ENCODE measurements at regions not wholly inside any gene's neighbourhood (a gene's known extent, or its start where the extent isn't known, plus 50 kb on each side); places are given as distances from the start of the nearest gene placed in this dataset.
"Not testable (repeated sequence)": the region's sequence is repeated elsewhere in the genome, so short reads cannot be mapped to it uniquely, and the experiment has no call there.

DNA sequence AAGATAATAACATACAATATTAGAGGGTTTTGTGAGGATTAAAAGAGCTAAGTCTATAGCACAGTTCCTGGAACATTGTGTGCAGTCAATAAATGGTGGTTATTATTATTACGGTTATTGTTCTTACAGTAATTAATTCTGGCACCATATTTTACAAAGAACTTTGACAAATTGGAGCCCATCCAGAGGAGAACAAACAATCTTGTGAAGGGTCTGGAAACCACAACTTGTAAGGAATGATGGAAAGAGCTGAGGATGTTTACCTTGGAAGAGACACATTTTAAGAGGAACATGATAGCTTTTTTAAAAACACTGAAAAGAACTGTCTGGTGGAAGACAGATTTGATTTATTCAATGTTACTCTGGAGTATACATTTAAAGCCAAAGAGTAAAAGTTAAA is 150.5 kb upstream of the KRR1 start:
- peak; percentile 89 for DNase-seq

DNA sequence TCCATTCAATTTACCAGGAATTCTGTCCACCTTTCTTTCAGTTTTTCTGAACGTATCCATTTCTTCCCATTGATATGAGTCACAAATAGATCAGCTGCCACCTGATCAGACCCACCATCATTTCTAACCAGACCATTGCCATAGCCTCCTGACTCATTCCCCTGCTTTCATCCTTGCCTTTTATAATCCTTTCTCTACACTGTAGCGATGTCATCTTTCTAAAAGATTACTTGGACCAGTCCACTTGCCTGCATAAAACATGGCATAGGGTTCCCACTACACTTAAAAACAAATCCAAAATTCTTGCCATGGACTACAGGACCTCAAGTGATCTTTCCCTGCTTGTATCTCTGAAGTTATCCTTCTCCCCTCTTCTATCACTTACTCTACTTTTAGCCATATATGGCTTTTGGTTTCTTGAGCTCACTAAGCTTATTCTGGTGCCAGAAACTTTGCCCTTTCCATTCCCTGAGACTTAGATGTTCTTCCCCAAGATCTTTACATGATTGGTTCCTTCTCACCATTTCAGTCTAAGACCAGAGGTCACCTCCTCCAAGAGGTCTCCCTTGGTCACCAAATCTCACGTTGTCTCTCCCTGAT is 149.5 kb upstream of the KRR1 start:
- peak; percentile 88 for DNase-seq

DNA sequence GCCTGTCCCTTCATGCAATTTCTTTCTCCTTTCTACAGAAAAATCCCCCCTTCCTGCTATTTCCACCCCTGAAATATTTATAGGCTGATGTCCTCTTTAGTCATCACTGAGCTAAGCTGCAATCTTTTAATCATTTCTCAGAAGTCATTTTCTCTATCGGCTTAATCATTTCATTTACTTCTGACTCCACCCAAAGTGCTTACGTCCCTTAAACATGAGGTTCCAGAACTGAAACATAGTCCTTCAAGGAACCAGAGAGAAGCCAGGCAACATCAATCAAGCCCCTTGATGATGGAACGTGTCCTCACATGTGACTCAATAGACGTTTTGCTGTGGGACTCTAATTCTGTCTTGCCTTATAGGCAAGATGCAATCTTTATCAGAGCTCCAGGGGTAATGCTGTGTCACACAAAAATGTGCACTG is 148.7 kb upstream of the KRR1 start:
- peak; percentile 95 for DNase-seq

DNA sequence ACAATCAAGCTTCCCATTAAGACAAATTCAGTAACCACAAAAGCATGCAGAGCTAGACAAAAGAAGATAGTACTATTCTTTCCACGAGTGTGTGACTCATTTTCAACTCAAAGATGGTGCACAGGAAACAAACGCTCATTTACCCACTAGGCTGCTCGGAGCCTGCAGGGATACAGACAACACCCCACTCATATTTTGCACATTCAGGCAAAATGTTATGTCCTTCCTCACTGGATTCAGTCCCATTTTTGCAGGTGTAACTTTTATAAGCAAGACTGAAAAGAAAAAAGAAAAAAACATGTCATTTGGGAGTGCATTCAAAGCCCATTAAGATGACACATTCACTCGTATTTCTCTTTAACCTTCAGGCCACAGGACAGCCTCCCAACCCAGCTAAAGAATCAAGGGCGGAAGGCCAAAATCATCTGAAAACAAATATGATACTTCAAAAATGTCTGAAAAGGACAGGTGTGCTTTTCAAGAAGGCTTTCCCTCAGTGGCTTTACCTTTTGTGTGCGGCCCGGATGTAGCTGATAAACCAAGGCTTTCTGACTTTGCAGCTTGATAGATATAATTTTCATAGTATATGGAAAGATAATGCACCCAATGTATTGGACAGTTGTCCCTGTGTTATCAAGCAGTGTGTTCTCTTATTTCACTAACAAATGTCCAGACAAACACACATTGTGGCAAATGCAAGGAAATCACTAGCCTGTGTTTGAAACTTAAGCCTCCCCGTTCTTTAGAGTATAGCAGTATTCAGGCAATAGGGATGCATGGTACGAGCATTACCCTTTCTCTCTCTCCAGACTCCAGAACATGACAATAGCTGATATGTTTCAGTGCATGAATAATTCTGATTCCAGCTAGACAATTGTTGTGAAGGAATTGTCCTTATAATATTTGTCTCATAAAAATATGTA is 147.8 kb upstream of the KRR1 start:
- DNase-seq: peak; percentile 85

DNA sequence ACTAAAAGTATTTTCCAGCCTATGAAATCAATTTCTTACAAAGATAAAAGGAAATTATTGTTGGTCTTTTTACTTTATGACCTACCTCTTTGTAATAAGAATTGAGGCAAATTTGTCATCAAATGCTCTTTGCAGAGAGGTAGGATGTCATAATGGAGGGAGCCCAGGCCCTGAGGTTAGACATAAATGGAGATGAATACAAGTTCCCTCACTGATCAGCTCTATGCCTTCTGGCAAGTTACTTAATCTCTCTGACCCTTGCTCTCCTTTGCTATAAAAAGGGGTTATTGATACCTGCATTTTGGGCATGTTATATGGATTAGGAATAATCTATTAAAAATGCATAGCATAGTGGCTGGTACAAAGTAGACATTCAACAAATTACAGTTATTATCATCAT is 146.9 kb upstream of the KRR1 start:
- no peak for DNase-seq

DNA sequence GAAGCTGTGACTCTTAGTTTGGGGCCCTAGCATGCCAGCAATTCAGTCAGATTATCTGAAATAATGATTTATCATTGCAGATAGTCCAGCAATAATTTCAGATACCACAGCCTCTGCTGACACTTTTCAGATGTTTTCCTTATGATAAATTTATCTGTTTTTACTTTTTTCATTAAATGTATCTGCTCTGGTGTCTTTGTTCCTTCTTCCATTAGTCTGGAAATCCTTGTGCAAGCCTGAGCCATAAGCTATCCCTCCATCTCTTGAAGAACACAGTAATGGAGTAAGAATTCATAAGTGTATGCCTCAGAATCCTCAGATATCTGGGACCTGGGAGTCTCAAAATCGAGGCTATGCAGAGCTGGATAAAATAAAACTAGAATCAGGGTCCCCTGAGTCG is 146.4 kb upstream of the KRR1 start:
- DNase-seq: peak; percentile 65

DNA sequence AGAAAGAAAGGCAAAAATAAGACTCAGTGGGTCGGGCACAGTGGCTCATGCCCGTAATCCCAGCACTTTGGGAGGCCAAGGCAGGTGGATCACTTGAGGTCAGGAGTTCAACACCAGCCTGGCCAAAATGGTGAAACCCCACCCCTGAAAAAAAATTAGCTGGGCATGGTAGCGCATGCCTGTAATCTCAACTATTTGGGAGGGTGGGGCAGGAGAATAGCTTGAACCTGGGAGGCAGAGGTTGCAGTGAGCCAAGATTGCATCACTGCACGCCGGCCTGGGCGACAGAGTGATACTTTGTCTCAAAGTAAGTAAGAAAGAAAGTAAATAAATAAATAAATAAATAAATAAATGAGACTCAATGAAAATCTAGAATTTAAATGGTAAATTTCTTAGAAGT is 145.9 kb upstream of the KRR1 start:
- not testable (repeated sequence) for DNase-seq

DNA sequence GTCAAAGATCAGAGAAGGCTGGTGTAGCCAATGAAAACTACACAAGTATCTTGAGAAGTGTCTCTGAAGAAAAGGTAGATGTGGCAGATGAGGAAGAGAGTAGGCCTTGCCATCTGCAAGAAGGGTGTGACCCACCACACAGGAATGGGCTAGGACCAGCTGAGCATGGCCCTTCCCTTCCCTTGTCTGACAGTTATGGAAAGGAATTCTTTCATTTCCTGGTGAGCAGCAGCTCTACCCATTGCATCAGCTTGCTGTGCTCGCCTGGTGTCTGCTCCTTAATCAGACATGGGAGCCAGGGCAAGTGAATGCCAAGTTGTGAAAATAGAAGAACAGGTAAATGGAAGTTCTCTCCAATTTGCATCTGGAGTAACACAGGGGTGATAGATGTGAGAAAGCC is 145.2 kb upstream of the KRR1 start:
- DNase-seq: peak; percentile 97

DNA sequence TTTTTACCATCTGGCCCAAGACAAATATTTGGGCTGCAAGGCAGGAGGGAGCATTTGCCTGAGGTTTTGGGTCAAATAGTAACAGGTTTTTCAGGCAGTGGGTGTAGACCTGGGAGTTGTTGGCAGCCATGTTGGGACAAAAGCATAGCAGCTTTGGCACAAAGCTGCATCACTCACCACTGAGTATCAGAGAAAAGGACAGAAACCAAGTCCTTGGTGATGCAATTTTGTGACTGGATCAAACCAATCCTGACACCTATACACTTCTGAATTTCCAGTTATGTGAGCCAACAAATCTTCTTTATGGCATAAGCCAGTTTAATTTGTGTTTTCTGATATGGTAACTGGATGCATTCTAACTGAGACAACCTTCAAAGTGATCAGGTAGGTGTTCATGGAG is 144.8 kb upstream of the KRR1 start:
- no peak for DNase-seq

DNA sequence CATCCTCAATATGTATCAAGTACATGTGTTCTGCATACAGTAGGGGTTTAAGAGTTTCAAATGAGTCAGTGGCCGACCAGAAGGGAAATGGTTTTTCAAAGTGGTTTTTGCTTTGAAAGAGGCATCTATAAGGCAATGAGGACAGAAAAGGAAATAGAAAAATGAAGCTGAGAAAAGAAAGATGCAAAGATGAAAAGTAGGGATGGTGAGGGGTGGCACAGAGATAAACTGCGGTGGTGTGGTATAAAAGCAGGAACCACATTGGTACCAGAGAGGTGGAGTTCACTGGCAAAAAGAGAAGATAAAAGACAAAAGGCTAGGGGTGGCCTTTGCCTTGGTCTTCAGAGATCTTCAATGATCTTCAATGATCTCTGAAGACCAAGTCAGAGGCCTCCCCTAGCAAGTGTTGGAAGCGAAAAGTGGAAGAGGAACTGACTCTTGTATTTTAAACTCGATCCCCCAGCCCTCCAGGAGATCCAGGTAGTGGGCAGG is 144.0 kb upstream of the KRR1 start:
- DNase-seq: no peak

DNA sequence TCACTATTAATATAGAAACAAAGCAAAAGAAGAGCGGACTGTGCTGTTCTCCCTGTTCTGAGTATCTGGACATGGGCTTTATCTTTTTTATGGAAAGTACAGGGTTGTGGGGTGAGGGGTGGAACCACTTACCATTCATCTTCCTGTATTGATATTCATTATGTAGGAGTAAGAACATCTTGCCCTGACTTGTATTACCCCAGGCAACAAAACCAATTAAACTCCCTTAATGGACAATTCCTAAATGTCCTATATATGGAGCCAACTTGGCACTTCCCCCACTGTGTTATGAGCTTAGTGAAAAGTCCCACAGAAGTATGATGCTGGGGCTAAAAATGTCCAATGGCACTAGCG is 139.9 kb upstream of the KRR1 start:
- DNase-seq: no peak

DNA sequence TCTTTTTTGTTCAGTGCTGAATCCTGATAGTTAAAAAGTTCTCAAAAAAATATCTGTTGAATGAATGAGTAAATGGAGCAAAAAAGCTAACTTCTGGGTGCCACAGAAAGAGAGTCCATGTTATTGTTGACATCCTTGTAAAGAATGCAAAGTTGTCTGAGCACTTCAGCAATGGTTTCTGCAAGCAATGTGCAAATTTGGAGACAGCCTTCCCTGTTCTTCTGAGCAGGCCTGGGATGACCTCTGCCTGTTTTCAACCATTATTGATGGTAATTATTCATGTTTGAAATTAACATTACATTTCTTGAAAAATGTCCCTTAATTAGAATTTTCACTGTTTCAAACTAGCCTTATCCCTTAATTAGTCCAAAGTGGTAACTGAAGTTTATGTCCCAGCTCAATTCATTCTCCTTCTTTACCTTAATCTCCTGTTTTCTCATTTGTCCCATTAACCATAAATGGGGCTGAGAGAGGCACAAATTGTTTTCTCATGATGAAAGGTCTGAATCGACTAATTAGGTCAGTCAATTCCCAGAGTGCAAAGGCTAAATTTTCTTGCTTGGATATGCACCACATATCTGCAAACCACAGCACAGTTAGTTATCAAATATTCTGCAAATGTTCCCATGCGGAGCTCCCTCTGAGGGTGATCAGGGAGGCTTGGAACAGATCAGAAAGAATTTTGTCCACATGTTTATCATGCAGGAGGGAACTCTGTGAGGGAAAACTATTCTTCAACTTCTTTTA is 139.4 kb upstream of the KRR1 start:
- DNase-seq: peak; percentile 56

DNA sequence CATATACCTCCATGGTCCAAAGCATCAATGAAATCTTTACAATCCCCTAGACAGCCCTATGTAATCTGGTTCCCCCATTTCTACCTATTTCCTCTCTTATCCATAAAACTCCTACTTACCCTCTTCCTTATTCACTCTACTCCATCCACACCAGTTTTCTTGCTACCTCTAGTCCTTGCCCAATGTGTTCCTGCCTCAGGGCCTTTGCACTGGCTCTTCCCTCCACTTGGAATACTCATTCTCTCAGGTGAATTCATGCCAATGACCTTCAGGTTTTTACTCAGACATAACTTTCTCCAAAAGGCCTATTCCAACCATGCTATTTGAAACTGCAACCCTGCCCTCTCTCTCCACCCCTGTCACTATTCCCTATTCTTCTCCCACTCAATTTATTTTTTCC is 138.7 kb upstream of the KRR1 start:
- no peak for DNase-seq

DNA sequence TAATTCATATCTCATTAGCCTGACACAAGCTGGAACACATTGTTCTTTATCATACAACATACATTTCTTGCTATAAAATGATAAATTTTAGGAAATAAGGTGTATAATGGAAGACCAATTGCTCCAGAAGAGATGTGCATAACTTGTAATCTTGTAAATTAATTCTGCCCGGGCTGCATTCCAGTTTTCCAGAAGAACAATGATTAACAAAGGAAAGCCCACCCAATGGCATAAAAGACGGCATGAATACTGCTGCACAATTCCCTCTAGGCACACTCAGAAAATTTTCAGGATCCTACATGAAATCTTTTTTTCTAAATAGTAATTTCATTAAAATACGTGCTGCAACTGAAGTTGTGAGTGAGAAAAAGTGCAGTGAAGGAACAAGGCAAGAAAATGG is 137.4 kb upstream of the KRR1 start:
- DNase-seq: no peak

DNA sequence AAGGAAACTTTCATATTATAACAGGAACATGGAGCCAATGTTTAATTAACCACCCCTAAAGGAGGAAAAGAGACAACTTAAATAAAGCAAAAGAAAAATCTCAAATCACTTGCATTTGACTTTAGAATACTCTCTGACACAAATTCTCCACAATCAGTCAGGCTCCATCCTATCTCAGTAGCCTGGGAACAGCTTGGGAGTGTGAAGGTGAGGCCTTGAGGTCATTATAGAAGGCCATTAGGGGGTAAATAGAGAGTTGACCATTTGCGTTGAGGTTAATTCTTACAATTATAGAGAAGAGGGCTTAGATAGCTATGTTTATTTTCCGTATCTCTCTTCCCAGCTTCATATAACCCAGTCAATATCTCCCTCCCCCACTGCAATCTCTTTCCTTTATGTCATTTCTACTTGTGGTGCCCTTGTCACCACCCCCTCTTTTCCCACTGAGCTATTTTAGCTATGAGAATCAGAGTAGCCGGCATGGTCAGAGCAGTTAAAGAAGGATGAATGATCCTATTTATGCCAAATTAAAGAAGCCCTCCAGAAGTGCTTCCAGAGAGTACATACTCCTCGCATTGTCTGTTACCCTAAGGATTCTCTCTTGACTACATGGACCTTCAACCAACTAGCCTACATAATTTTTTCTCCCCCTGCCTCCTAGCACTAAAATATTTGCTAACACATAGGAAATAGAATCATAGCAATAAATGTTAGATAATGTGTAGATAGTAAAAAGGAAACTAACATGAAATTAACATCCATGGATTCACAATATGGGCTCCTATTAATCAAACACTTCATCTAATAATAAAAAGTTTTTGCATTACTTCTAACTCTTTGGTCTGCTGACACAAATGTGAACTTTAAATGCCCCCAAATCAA is 135.2 kb upstream of the KRR1 start:
- no peak for DNase-seq

DNA sequence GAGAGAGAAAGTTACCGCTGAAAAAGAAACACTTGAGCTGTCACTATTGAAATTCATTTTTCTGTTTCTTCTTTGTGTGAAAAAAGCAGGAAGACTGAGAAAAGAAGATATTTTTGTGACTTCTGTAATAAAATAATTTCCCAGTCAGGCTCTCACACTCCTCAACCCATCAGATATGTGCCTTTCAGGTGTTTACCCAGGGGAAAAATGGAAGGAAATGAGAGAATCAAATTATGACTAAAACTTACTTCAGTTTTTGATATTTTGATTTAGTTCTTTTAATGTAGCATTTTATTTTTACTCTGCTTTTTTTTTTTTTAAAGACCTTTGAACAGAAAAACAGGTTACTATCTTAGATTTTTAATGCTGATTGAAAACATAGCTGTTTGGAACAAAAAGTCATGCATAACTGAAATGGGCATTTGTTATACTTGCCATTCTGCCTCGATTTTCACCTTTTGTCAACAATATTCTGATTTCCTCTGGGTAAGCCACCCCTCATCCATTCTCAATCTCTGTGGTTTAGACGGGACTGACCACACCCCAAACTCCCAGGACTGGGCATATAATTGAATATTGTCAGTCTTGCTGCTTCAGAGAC is 133.2 kb upstream of the KRR1 start:
- DNase-seq: no peak

DNA sequence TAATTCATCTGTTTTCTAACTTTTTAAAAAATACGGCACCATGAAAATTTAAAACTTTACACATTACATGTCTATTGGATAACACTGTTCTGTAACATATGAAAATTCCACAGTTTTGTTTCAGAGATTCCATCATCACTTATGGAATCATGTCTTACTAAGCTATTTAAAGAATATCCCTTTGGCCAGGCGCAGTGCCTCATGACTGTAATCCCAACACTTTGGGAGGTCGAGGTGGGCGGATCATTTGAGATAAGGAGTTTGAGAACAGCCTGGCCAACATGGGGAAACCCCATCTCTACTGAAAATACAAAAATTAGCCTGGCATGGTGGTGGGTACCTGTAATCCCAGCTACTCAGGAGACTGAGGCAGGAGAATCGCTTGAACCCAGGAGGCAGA is 131.7 kb upstream of the KRR1 start:
- DNase-seq: peak; percentile 56

DNA sequence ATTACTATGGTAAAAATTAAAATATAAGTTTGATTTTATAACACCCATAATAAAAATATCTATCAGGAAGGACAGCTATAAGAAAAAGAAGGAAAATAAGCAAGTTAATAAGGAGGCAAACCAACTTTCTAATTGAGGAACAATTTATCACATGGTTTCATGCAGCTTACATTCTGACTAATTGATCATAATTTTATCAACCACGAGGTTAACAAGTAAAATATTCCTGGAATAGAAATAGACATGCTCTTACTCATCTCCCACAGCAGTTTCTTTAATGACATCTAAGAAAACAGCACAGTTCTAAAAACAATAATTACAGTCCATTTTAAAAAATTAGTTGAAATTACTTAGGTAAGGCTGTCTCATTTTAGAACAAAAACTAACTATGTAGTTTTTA is 130.8 kb upstream of the KRR1 start:
- DNase-seq: peak; percentile 62

DNA sequence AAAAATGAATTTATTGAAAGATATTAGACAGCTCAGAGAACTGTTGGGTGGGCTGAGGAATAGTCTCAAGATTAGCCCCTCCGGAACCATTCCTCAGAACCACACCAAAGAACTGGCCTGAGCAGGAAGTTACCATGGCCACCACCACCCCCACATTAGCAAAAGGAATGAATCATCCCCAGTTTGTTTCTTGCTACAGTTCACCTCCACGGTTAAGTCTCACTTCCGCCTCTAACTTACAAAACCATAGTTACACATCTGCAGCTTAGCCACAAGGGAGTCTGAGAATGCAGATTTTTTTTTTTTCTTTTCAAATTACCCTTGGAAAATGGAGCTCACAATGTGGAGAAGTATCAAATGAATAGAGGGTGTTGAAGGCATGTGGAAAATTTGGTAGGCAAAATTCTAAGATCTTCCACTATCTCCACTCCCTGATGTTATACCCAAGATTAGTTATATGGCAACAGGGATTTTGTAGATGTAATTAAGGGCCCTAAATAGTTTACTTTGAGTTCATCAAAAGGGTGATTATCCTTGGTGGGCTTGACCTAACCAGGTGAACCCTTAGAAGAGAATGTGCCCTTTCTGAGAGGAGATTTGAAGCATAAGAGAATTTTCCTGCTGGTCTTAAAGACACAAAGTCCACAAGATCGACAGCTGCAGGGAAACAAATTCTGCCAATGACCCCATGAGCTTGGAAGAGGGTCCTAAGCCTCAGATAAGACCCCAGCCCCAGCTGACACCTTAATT is 129.8 kb upstream of the KRR1 start:
- peak; percentile 93 for DNase-seq

DNA sequence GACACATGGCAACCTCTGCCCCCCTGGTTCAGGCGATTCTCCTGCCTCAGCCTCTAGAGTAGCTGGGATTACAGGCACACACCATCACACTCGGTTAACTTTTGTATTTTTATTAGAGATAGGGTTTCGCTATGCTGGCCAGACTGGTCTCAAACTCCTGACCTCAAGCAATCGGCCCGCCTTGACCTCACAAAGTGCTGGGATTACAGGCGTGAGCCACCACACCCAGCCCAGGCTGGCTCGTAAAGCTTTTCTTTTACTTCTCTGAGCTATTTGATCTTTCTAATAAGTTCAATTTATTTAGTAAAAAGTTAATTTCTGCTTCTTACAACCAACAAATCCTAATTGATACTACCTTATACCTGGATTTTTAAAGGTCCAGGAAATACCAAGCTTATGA is 127.4 kb upstream of the KRR1 start:
- DNase-seq: no peak

DNA sequence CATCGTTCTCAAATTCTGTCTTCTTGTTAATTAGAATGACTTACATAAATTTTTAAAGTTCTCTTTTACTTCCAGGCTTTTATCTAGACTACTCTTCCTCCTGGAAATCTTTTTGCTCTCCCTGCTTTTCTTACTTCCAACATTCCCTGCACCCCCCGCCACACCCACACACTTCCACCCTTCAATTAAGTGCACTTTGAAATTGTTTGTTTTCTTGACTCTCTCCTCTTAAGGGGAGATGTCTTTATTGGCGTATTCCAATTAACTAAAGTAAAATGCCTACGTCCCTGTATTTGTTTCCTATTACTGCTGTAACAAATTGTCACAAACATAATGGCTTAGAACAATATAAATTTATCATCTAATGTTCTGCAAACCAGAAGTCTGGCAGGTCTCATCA is 125.2 kb upstream of the KRR1 start:
- no peak for DNase-seq
